K562 (cell line): ENCODE measurements at regions not wholly inside any gene's neighbourhood (a gene's known extent, or its start where the extent isn't known, plus 50 kb on each side); places are given as distances from the start of the nearest gene placed in this dataset.

Experiments
- ATAC-seq: fragments of 200-7000 bp; cut with Tn5 transposase; 3 replicates; pipeline ENCODE4 v1.9.1; 2020; ENCODE audit warnings: moderate library complexity
- BruUV-seq: library from RNA; stranded (reverse); fragments of 400-500 nt; replicated peaks from 2 replicates; lab custom pipeline; 2021; lab: Mats Ljungman, UMichigan
- CTCF ChIA-PET: fragments of 300-600 bp; formaldehyde crosslinking; extraction: SDS; loops from one replicate; lab custom pipeline; 2021; ENCODE audit warnings: low intra/inter-chr PET ratio; lab: Yijun Ruan, JAX
- POLR2A ChIA-PET: fragments of 300-600, 350-650 bp; sonication (Branson Sonifier 250); formaldehyde crosslinking; extraction: SDS; loops from one replicate; lab custom pipeline; 2021; ENCODE audit warnings: antibody characterized with exemption, inconsistent platforms; lab: Yijun Ruan, JAX
- DNase-seq, 4 experiments: peaks; one replicate each; pipeline versions ENCODE4 v3.0.0 to v3.0.0-alpha.2; 2011 to 2018; ENCODE audit warnings: low spot score in 3 of 4, mixed read lengths in 3 of 4; ENCODE audit errors: extremely low read depth in 1 of 4
- FAIRE-seq: peaks from 2 replicates; lab custom pipeline; 2011; peaks lifted over from hg19 to GRCh38; lab: Jason Lieb, UNC
- H2AFZ ChIP-seq: 2 replicates; pipeline ENCODE4 v1.6.0; 2011; ENCODE audit warnings: low read depth, low read length, control low read depth, inconsistent platforms
- H3K27ac ChIP-seq: fragments of 200-600 bp; 3 replicates; pipeline ENCODE4 v1.8.0; 2011; ENCODE audit warnings: low read depth, mild to moderate bottlenecking, control low read depth, inconsistent platforms, low read length, moderate library complexity, mixed read lengths; ENCODE audit errors: extremely low read depth
- H3K27me3 ChIP-seq, 2 experiments: fragments of 300-600 bp in 1 of 2; 2 replicates in 1 of 2; 3 replicates in 1 of 2; pipeline versions ENCODE4 v1.6.0 to v1.8.0; 2011; ENCODE audit warnings: inconsistent platforms in 2 of 2, low read length in 2 of 2, mild to moderate bottlenecking in 1 of 2, mixed read lengths in 1 of 2, moderate library complexity in 1 of 2; ENCODE audit not compliant: control insufficient read depth in 2 of 2, insufficient read depth in 2 of 2
- H3K36me3 ChIP-seq: fragments of 300-600 bp; 3 replicates; pipeline ENCODE4 v1.8.0; 2011; ENCODE audit warnings: mild to moderate bottlenecking, low read length, inconsistent platforms; ENCODE audit not compliant: control insufficient read depth, insufficient read depth
- H3K4me1 ChIP-seq, 2 experiments: fragments of 200-600 bp in 1 of 2; replicated peaks in 1 of 2; 2 replicates in 1 of 2; 3 replicates in 1 of 2; pipeline versions ENCODE4 v1.5.1 to v1.8.0; 2011; ENCODE audit warnings: inconsistent platforms in 2 of 2, low read length in 2 of 2, mild to moderate bottlenecking in 1 of 2, mixed read lengths in 1 of 2, moderate library complexity in 1 of 2; ENCODE audit not compliant: control insufficient read depth in 2 of 2, insufficient read depth in 2 of 2
- H3K4me2 ChIP-seq: 2 replicates; pipeline ENCODE4 v1.6.1; 2011; ENCODE audit warnings: low read length, control low read depth, inconsistent platforms, mixed read lengths; ENCODE audit not compliant: insufficient read depth
- H3K4me3 ChIP-seq: fragments of 200-600 bp; sonication (generic), shearing (Covaris generic); 2 replicates; pipeline ENCODE4 v1.5.1; 2016; ENCODE audit warnings: control low read depth, inconsistent platforms
- H3K79me2 ChIP-seq: fragments of 200-600 bp; 3 replicates; pipeline ENCODE4 v1.8.0; 2011; ENCODE audit warnings: low read length, inconsistent platforms; ENCODE audit not compliant: control insufficient read depth, insufficient read depth
- H3K9ac ChIP-seq, 2 experiments: 2 replicates each; pipeline versions ENCODE4 v1.6.0 to v1.6.1; 2011; ENCODE audit warnings: low read depth in 2 of 2, low read length in 2 of 2, control low read depth in 1 of 2, inconsistent platforms in 1 of 2, mild to moderate bottlenecking in 1 of 2, mixed read lengths in 1 of 2; ENCODE audit not compliant: insufficient read depth in 1 of 2
- H3K9me1 ChIP-seq: one replicate; pipeline ENCODE4 v1.6.0; 2011; ENCODE audit warnings: inconsistent platforms, mild to moderate bottlenecking, low read length, moderate library complexity; ENCODE audit not compliant: control insufficient read depth, insufficient read depth
- H3K9me3 ChIP-seq: replicated peaks from 2 replicates; pipeline ENCODE4 v1.5.1; 2011; ENCODE audit warnings: low read depth, low read length, inconsistent platforms; ENCODE audit not compliant: control insufficient read depth, insufficient read depth
- H4K20me1 ChIP-seq: replicated peaks from 2 replicates; pipeline ENCODE4 v1.6.1; 2011; ENCODE audit warnings: low read length, inconsistent platforms, mixed read lengths; ENCODE audit not compliant: control insufficient read depth, insufficient read depth
- DACH1 ChIP-seq: fragments of 450-650 bp; IDR thresholded peaks from 2 replicates; pipeline ENCODE4 v1.6.1; 2018; ENCODE audit not compliant: partially characterized antibody
- ELF4 ChIP-seq: fragments of 450-650 bp; formaldehyde crosslinking; IDR thresholded peaks from 2 replicates; pipeline ENCODE4 v1.4.0; 2022; ENCODE audit warnings: missing genetic modification characterization
- FOXM1 ChIP-seq, 2 experiments: fragments of 450-650 bp in 1 of 2; sonication (generic) in 1 of 2; formaldehyde crosslinking in 1 of 2; IDR thresholded peaks; 2 replicates each; pipeline versions ENCODE4 v1.6.1 to v1.9.0; 2017 to 2022; ENCODE audit warnings: low read depth in 2 of 2, mild to moderate bottlenecking in 2 of 2, missing genetic modification reagents in 1 of 2, moderate library complexity in 1 of 2
- LCOR ChIP-seq: sonication (generic); formaldehyde crosslinking; IDR thresholded peaks from 2 replicates; pipeline ENCODE4 v1.8.0; 2022; ENCODE audit warnings: mild to moderate bottlenecking, missing genetic modification reagents
- PML ChIP-seq: IDR thresholded peaks from 2 replicates; pipeline ENCODE4 v1.6.1; 2012; ENCODE audit warnings: low read length, inconsistent platforms
- TFE3 ChIP-seq: fragments of 450-650 bp; formaldehyde crosslinking; IDR thresholded peaks from 2 replicates; pipeline ENCODE4 v1.4.0; 2020; ENCODE audit warnings: mild to moderate bottlenecking, mixed read lengths
- ZNF318 ChIP-seq, 2 experiments: fragments of 450-650 bp; IDR thresholded peaks; 2 replicates each; pipeline ENCODE4 v1.6.1; 2016; ENCODE audit warnings: mild to moderate bottlenecking in 2 of 2, borderline replicate concordance in 1 of 2, low read depth in 1 of 2, moderate library complexity in 1 of 2
- ZNF395 ChIP-seq: fragments of 200-800 bp; sonication (Bioruptor generic); IDR thresholded peaks from 2 replicates; pipeline ENCODE4 v1.6.1; 2017; ENCODE audit warnings: missing genetic modification characterization, missing compliant biosample characterization
- ZNF408 ChIP-seq: fragments of 250-450 bp; sonication (Bioruptor Pico); IDR thresholded peaks from 2 replicates; pipeline ENCODE4 v1.4.0; 2020; ENCODE audit warnings: low read depth, mild to moderate bottlenecking, moderate library complexity
- WGBS: fragments of 100-300 bp; shearing (Covaris generic); methylation state at CpG from one replicate; pipeline ENCODE4 v1.1.6; 2016; ENCODE audit warnings: low coverage, mixed read lengths; ENCODE audit not compliant: insufficient coverage; ENCODE audit errors: missing lambda C conversion rate; 5-methylcytosine and 5-hydroxymethylcytosine counted together
- in situ Hi-C: fragments of 300-500 bp; cut with MboI; formaldehyde crosslinking; loops from 4 replicates; pipeline ENCODE4 v1.15.0; 2018; ENCODE audit warnings: inconsistent platforms, mixed read lengths
- intact Hi-C: fragments of 100-400 bp; cut with micrococcal nuclease; formaldehyde crosslinking; loops from 2 replicates; pipeline ENCODE4 v1.14.2; 2022

GRCh38 chr10:81570349-81570748 lies 304.6 kb upstream of the NRG3 start:
- Histone ChIP-seq H4K20me1 (no peaks in the 10 kb centered on the region), H3K9me3 (no peaks in the 10 kb centered on the region), H3K27me3 (no peaks in the 10 kb centered on the region), H3K4me2 (no peak overlapping the region), H3K27ac (no peak overlapping the region), H3K9me1 (no peaks in the 10 kb centered on the region), H3K4me1 (no peaks in the 10 kb centered on the region), H3K79me2 (no peaks in the 10 kb centered on the region), H2AFZ (no peak overlapping the region), H3K36me3 (no peaks in the 10 kb centered on the region), H3K9ac (no peak overlapping the region), H3K4me3 (no peak overlapping the region)
- ATAC-seq, result no peak
- intact Hi-C loops (no loop called here), in situ Hi-C loops (no loop called here)
- 5% methylated on average over 3 of the region's 3 CpGs for WGBS
- POLR2A ChIA-PET, result no interaction called here
- CTCF ChIA-PET, result no interaction called here
- no TSS peak for BruUV-seq
- FAIRE-seq, result no peak
- no peak for DNase-seq
- TF ChIP-seq ZNF318 (IDR thresholded peaks at IDR 0.05; ENCODE audit: borderline replicate concordance in 1 of 2, low read depth in 1 of 2) (no peak), TFE3 (CRISPR knock-in tag) (no peak), DACH1 (no peak), FOXM1 (IDR thresholded peaks at IDR 0.05; ENCODE audit: low read depth) (no peak), FOXM1 (CRISPR knock-in tag; IDR thresholded peaks at IDR 0.05; ENCODE audit: low read depth) (no peak), ZNF395 (CRISPR knock-in tag) (no peak), ZNF408 (CRISPR knock-in tag) (no peak), LCOR (CRISPR knock-in tag) (no peak), ELF4 (no peak), PML (no peak)
